Stimulated activated naive CD8-positive, alpha-beta T cell treated with anti-CD3 and anti-CD28 coated beads, Interleukin-15, amount 100 ng/mL, for 72 hours (primary cell): ENCODE measurements at regions not wholly inside any gene's neighbourhood (a gene's known extent, or its start where the extent isn't known, plus 50 kb on each side); places are given as distances from the start of the nearest gene placed in this dataset.
A peak's percentile ranks its signal among the peaks of the same experiment; 100 is the strongest.

Experiments used
- ATAC-seq: fragments of 150-1000 bp; cut with Tn5 transposase; 2 replicates; pipeline ENCODE4 v1.10.0; 2021; ENCODE audit warnings: mild to moderate bottlenecking, moderate library complexity
- DNase-seq, 2 donors: peaks; one replicate each; pipeline ENCODE4 v3.0.0; 2021 to 2022
- H3K27ac Mint-ChIP-seq, 2 donors: one replicate each; pipeline ENCODE4 v1.8.0; 2022; ENCODE audit warnings: mild to moderate bottlenecking in 2 of 2, mixed read lengths in 2 of 2, moderate library complexity in 2 of 2
- H3K27me3 Mint-ChIP-seq: one replicate; pipeline ENCODE4 v1.8.0; 2022; ENCODE audit warnings: mixed read lengths
- H3K4me1 Mint-ChIP-seq: one replicate; pipeline ENCODE4 v1.8.0; 2022; ENCODE audit warnings: mild to moderate bottlenecking, mixed read lengths
- H3K4me3 Mint-ChIP-seq, 2 donors: one replicate each; pipeline ENCODE4 v1.8.0; 2022; ENCODE audit warnings: mild to moderate bottlenecking in 2 of 2, mixed read lengths in 2 of 2, moderate library complexity in 1 of 2
- H3K9me3 Mint-ChIP-seq, 2 donors: one replicate each; pipeline ENCODE4 v1.8.0; 2022; ENCODE audit warnings: mixed read lengths in 2 of 2

GRCh38 chr14:65849558-65849957 is 437.0 kb downstream of the FUT8 start:
- peak overlapping the region in 1 of 2 donors; percentile 9 for H3K4me3 Mint-ChIP-seq
- peaks cover 57% of the 10 kb centered on the region for H3K4me1 Mint-ChIP-seq
- no peak for ATAC-seq
- H3K27ac Mint-ChIP-seq, result no peak overlapping the region
- no peaks in the 10 kb centered on the region for H3K27me3 Mint-ChIP-seq
- DNase-seq, result no peak
- H3K9me3 Mint-ChIP-seq, result peaks cover 21 to 22% of the 10 kb centered on the region in 2 donors

GRCh38 chr14:65850429-65851135 is 438.1 kb downstream of the FUT8 start:
- Mint-ChIP-seq H3K4me3 (peak overlapping the region in 1 of 2 donors; percentile 31), H3K27me3 (no peaks in the 10 kb centered on the region), H3K27ac (peak overlapping the region; percentile 13 to 43), H3K4me1 (peaks cover 55% of the 10 kb centered on the region), H3K9me3 (peaks cover 18 to 22% of the 10 kb centered on the region in 2 donors)
- ATAC-seq, result peak; percentile 78
- peak; percentile 18 to 58 for DNase-seq

GRCh38 chr14:65852689-65853088 is 440.2 kb downstream of the FUT8 start:
- Mint-ChIP-seq H3K9me3 (peaks cover 18 to 32% of the 10 kb centered on the region in 2 donors), H3K27me3 (no peaks in the 10 kb centered on the region), H3K27ac (no peak overlapping the region), H3K4me3 (no peak overlapping the region), H3K4me1 (peaks cover 40% of the 10 kb centered on the region)
- DNase-seq, result no peak
- ATAC-seq, result no peak

GRCh38 chr14:65853407-65853955 is 441.0 kb downstream of the FUT8 start:
- Mint-ChIP-seq H3K9me3 (peaks cover 18 to 35% of the 10 kb centered on the region in 2 donors), H3K4me3 (no peak overlapping the region), H3K27ac (no peak overlapping the region), H3K27me3 (no peaks in the 10 kb centered on the region), H3K4me1 (peaks cover 38% of the 10 kb centered on the region)
- no peak for ATAC-seq
- DNase-seq, result no peak

GRCh38 chr14:65854215-65854614 is 441.7 kb downstream of the FUT8 start:
- H3K4me3 Mint-ChIP-seq, result no peak overlapping the region
- peaks cover 19 to 35% of the 10 kb centered on the region in 2 donors for H3K9me3 Mint-ChIP-seq
- DNase-seq, result no peak
- no peak overlapping the region for H3K27ac Mint-ChIP-seq
- peaks cover 34% of the 10 kb centered on the region for H3K4me1 Mint-ChIP-seq
- ATAC-seq, result no peak
- H3K27me3 Mint-ChIP-seq, result no peaks in the 10 kb centered on the region

GRCh38 chr14:65860956-65861611 is 448.6 kb downstream of the FUT8 start:
- DNase-seq (peak in 1 of 2 donors; percentile 46), ATAC-seq (peak; percentile 86)
- H3K27me3 Mint-ChIP-seq, result no peaks in the 10 kb centered on the region

GRCh38 chr14:65864549-65864948 is 452.0 kb downstream of the FUT8 start:
- no peak overlapping the region for H3K4me3 Mint-ChIP-seq
- DNase-seq (no peak), ATAC-seq (no peak)
- peaks cover 0 to under 1% of the 10 kb centered on the region in 2 donors for H3K9me3 Mint-ChIP-seq
- no peaks in the 10 kb centered on the region for H3K27me3 Mint-ChIP-seq
- peaks cover 54% of the 10 kb centered on the region for H3K4me1 Mint-ChIP-seq
- peak overlapping the region in 1 of 2 donors; percentile 38 for H3K27ac Mint-ChIP-seq

More at GRCh38 chr14:65860956-65861611, 448.6 kb downstream of the FUT8 start:
- H3K27ac Mint-ChIP-seq, result peak overlapping the region; percentile 37 to 41
- H3K4me1 Mint-ChIP-seq, result peaks cover 54% of the 10 kb centered on the region
- H3K9me3 Mint-ChIP-seq, result peaks cover 6 to 10% of the 10 kb centered on the region in 2 donors
- H3K4me3 Mint-ChIP-seq, result peak overlapping the region in 1 of 2 donors; percentile 45

- Mint-ChIP-seq H3K9me3 (no peaks in the 10 kb centered on the region), H3K4me1 (peaks cover 53% of the 10 kb centered on the region), H3K27ac (peak overlapping the region in 1 of 2 donors; percentile 38), H3K4me3 (no peak overlapping the region), H3K27me3 (no peaks in the 10 kb centered on the region)
- ATAC-seq (no peak), DNase-seq (no peak)
Measured at GRCh38 chr14:65864984-65865383, 452.5 kb downstream of the FUT8 start.

GRCh38 chr14:65866448-65866847 is 453.9 kb downstream of the FUT8 start:
- Mint-ChIP-seq H3K27ac (no peak overlapping the region), H3K4me1 (peaks cover 39% of the 10 kb centered on the region), H3K9me3 (no peaks in the 10 kb centered on the region), H3K27me3 (no peaks in the 10 kb centered on the region), H3K4me3 (no peak overlapping the region)
- no peak for ATAC-seq
- DNase-seq, result no peak

- H3K4me1 Mint-ChIP-seq, result peaks cover 34% of the 10 kb centered on the region
- no peak overlapping the region for H3K4me3 Mint-ChIP-seq
- no peak overlapping the region for H3K27ac Mint-ChIP-seq
- no peak for ATAC-seq
- H3K27me3 Mint-ChIP-seq, result no peaks in the 10 kb centered on the region
- no peak for DNase-seq
- H3K9me3 Mint-ChIP-seq, result no peaks in the 10 kb centered on the region
Measured at GRCh38 chr14:65866886-65867285, 454.4 kb downstream of the FUT8 start.

- Mint-ChIP-seq H3K9me3 (no peaks in the 10 kb centered on the region), H3K27me3 (no peaks in the 10 kb centered on the region), H3K4me1 (peaks cover 30% of the 10 kb centered on the region), H3K4me3 (no peak overlapping the region), H3K27ac (no peak overlapping the region)
- DNase-seq (no peak), ATAC-seq (no peak)
Measured at GRCh38 chr14:65867333-65867732, 454.8 kb downstream of the FUT8 start.

- Mint-ChIP-seq H3K4me1 (no peaks in the 10 kb centered on the region), H3K27ac (no peak overlapping the region), H3K9me3 (no peaks in the 10 kb centered on the region), H3K4me3 (no peak overlapping the region), H3K27me3 (no peaks in the 10 kb centered on the region)
- no peak for DNase-seq
- no peak for ATAC-seq
Measured at GRCh38 chr14:65872536-65872935, 460.0 kb downstream of the FUT8 start.

GRCh38 chr14:65877166-65877565 is 464.6 kb downstream of the FUT8 start:
- ATAC-seq (no peak), DNase-seq (no peak)
- H3K27me3 Mint-ChIP-seq, result no peaks in the 10 kb centered on the region
- peak overlapping the region; percentile 43 to 53 for H3K4me3 Mint-ChIP-seq
- H3K4me1 Mint-ChIP-seq, result peaks cover 30% of the 10 kb centered on the region
- H3K9me3 Mint-ChIP-seq, result peaks cover 0 to 6% of the 10 kb centered on the region in 2 donors
- H3K27ac Mint-ChIP-seq, result no peak overlapping the region

- H3K4me1 Mint-ChIP-seq, result peaks cover 31% of the 10 kb centered on the region
- H3K27ac Mint-ChIP-seq, result peak overlapping the region in 1 of 2 donors; percentile 67
- DNase-seq, result no peak
- no peaks in the 10 kb centered on the region for H3K27me3 Mint-ChIP-seq
- peak; percentile 62 for ATAC-seq
- peak overlapping the region; percentile 43 to 53 for H3K4me3 Mint-ChIP-seq
- peaks cover 0 to 7% of the 10 kb centered on the region in 2 donors for H3K9me3 Mint-ChIP-seq
Measured at GRCh38 chr14:65877624-65878023, 465.1 kb downstream of the FUT8 start.

GRCh38 chr14:65878586-65878985 is 466.1 kb downstream of the FUT8 start:
- ATAC-seq (no peak), DNase-seq (no peak)
- Mint-ChIP-seq H3K27ac (no peak overlapping the region), H3K4me3 (no peak overlapping the region), H3K4me1 (peaks cover 31% of the 10 kb centered on the region), H3K9me3 (peaks cover 0 to 7% of the 10 kb centered on the region in 2 donors), H3K27me3 (no peaks in the 10 kb centered on the region)
